ENCODE measurements at regions not wholly inside any gene's neighbourhood (a gene's known extent, or its start where the extent isn't known, plus 50 kb on each side); places are given as distances from the start of the nearest gene placed in this dataset.

GRCh38 chrX:46256875-46257274 lies 288.3 kb downstream of the ZNF674 start:
- TF ChIP-seq EZH2 (IDR thresholded peaks at IDR 0.05; ENCODE audit: borderline replicate concordance, low read depth, low read length) (no peak), MAFF (IDR thresholded peaks at IDR 0.05; ENCODE audit: low read length) (no peak), TBL1XR1 (IDR thresholded peaks at IDR 0.05; ENCODE audit: low read length in 2 of 2) (no peak), CBX5 (IDR thresholded peaks at IDR 0.05; ENCODE audit: borderline replicate concordance, low read depth) (no peak), LEF1 (IDR thresholded peaks at IDR 0.05) (no peak), ZSCAN29 (IDR thresholded peaks at IDR 0.05) (no peak), U2AF2 (optimal IDR thresholded peaks at IDR 0.05; ENCODE audit: low read depth, low read length) (no peak), NFYB (IDR thresholded peaks at IDR 0.05; ENCODE audit: extremely low read depth, insufficient read length) (no peak), DPF2 (IDR thresholded peaks at IDR 0.05) (no peak), RBM25 (IDR thresholded peaks at IDR 0.05; ENCODE audit: low read depth, low read length, severe bottlenecking) (no peak), RNF219 (CRISPR knock-in tag; IDR thresholded peaks at IDR 0.05) (no peak), GABPA (tag; conservative IDR thresholded peaks at IDR 0.05; ENCODE audit: low read depth) (no peak), JUN (IDR thresholded peaks at IDR 0.05; ENCODE audit: borderline replicate concordance, low read depth, low read length) (no peak), JUN (CRISPR knock-in tag; IDR thresholded peaks at IDR 0.05; ENCODE audit: borderline replicate concordance) (no peak), KAT7 (CRISPR knock-in tag; IDR thresholded peaks at IDR 0.05; ENCODE audit: borderline replicate concordance) (no peak)
